Panc1 (cell line): ENCODE measurements at regions not wholly inside any gene's neighbourhood (a gene's known extent, or its start where the extent isn't known, plus 50 kb on each side); places are given as distances from the start of the nearest gene placed in this dataset.

Source experiments
- ATAC-seq: fragments of 200-7000 bp; cut with Tn5 transposase; 2 replicates; pipeline ENCODE4 v1.9.1; 2020; ENCODE audit warnings: mild to moderate bottlenecking, moderate library complexity
- BruUV-seq: library from RNA; stranded (reverse); fragments of 400-500 nt; replicated peaks from 2 replicates; lab custom pipeline; 2021; lab: Mats Ljungman, UMichigan
- CTCF ChIA-PET: fragments of 300-600 bp; sonication (Branson Sonifier 250); formaldehyde crosslinking; loops from one replicate; lab custom pipeline; 2022; ENCODE audit warnings: antibody characterized with exemption; lab: Charles Lee
- POLR2A ChIA-PET: fragments of 300-600 bp; sonication (Branson Sonifier 250); formaldehyde crosslinking; loops from one replicate; lab custom pipeline; 2022; ENCODE audit warnings: antibody characterized with exemption; lab: Charles Lee
- DNase-seq: peaks from one replicate; pipeline ENCODE4 v3.0.0-alpha.2; 2010; ENCODE audit warnings: low read depth, low spot score
- H3K27ac ChIP-seq: 2 replicates; pipeline ENCODE4 v1.5.1; 2011; ENCODE audit warnings: mild to moderate bottlenecking, low read length, inconsistent platforms
- H3K27me3 ChIP-seq: fragments of 200-500 bp; sonication (Bioruptor generic); 2 replicates; pipeline ENCODE4 v1.6.0; 2014; ENCODE audit warnings: low read length, inconsistent platforms; ENCODE audit not compliant: control insufficient read depth, insufficient read depth
- H3K36me3 ChIP-seq: fragments of 200-500 bp; sonication (Bioruptor generic); 2 replicates; pipeline ENCODE4 v1.5.1; 2014; ENCODE audit warnings: inconsistent platforms, mild to moderate bottlenecking, low read length, moderate library complexity; ENCODE audit not compliant: control insufficient read depth, insufficient read depth
- H3K4me1 ChIP-seq: 2 replicates; pipeline ENCODE4 v1.5.1; 2011; ENCODE audit warnings: inconsistent platforms, mild to moderate bottlenecking, low read length, moderate library complexity; ENCODE audit not compliant: control insufficient read depth, insufficient read depth
- H3K4me3 ChIP-seq, 2 experiments: 2 replicates each; pipeline ENCODE4 v1.5.1; 2011 to 2012; ENCODE audit warnings: low read depth in 2 of 2, low read length in 2 of 2, mild to moderate bottlenecking in 2 of 2, inconsistent platforms in 1 of 2, moderate library complexity in 1 of 2
- H3K9me3 ChIP-seq: fragments of 200-500 bp; sonication (Bioruptor generic); 2 replicates; pipeline ENCODE4 v1.5.1; 2014; ENCODE audit warnings: low read depth, mild to moderate bottlenecking, inconsistent platforms, low read length, moderate library complexity; ENCODE audit not compliant: control insufficient read depth, insufficient read depth
- CTCF ChIP-seq: fragments of 450-650 bp; IDR thresholded peaks from 2 replicates; pipeline ENCODE4 v1.5.1; 2017; ENCODE audit warnings: mild to moderate bottlenecking
- POLR2AphosphoS5 ChIP-seq: IDR thresholded peaks from 2 replicates; pipeline ENCODE4 v1.6.1; 2012; ENCODE audit warnings: mild to moderate bottlenecking, low read depth, low read length, moderate library complexity
- REST ChIP-seq, 2 experiments: IDR thresholded peaks; 2 replicates each; pipeline ENCODE4 v1.6.1; 2011 to 2012; ENCODE audit warnings: low read depth in 2 of 2, control low read depth in 1 of 2, low read length in 1 of 2, mild to moderate bottlenecking in 1 of 2, moderate library complexity in 1 of 2; ENCODE audit not compliant: insufficient read depth in 1 of 2
- SIN3A ChIP-seq: IDR thresholded peaks from 2 replicates; pipeline ENCODE4 v1.6.1; 2012; ENCODE audit warnings: low read depth, mild to moderate bottlenecking, low read length, moderate library complexity, borderline replicate concordance; ENCODE audit not compliant: insufficient read depth
- TCF7L2 ChIP-seq: IDR thresholded peaks from 2 replicates; pipeline ENCODE4 v1.6.1; 2011; ENCODE audit warnings: mild to moderate bottlenecking, low read depth, low read length, inconsistent platforms
- in situ Hi-C: cut with HindIII; loops from 2 replicates; pipeline ENCODE4 v1.10.0; 2016; ENCODE audit warnings: low sequenced_read_pairs, low pct_unique_long_range_greater_than_20kb
- intact Hi-C: fragments of 100-400 bp; cut with micrococcal nuclease; formaldehyde crosslinking; loops from one replicate; pipeline ENCODE4 v1.10.0; 2022; ENCODE audit not compliant: unreplicated experiment

- ChIA-PET CTCF (no interaction called here), POLR2A (no interaction called here)
- in situ Hi-C loops, result no loop called here
- no peaks in the 10 kb centered on the region for H3K36me3 ChIP-seq
- DNase-seq (no peak), ATAC-seq (no peak)
- no peak for TF ChIP-seq REST (IDR thresholded peaks at IDR 0.05; ENCODE audit: insufficient read depth in 1 of 2, low read depth in 2 of 2, low read length in 1 of 2)
- TF ChIP-seq TCF7L2, result no peak
- TF ChIP-seq SIN3A, result no peak
- TF ChIP-seq POLR2AphosphoS5, result no peak
- TF ChIP-seq CTCF, result no peak
- no TSS peak for BruUV-seq
- no peak overlapping the region for H3K27ac ChIP-seq
- intact Hi-C loops, result no loop called here
- H3K4me1 ChIP-seq, result no peaks in the 10 kb centered on the region
- H3K9me3 ChIP-seq, result no peaks in the 10 kb centered on the region
- no peaks in the 10 kb centered on the region for H3K27me3 ChIP-seq
- no peak overlapping the region for H3K4me3 ChIP-seq
Observed at GRCh38 chr9:109549386-109549785, 51.3 kb upstream of the PTPN3 start.

- H3K4me3 ChIP-seq, result no peak overlapping the region
- BruUV-seq, result no TSS peak
- intact Hi-C loops (no loop called here), in situ Hi-C loops (no loop called here)
- H3K36me3 ChIP-seq, result no peaks in the 10 kb centered on the region
- CTCF ChIA-PET, result no interaction called here
- H3K27ac ChIP-seq, result no peak overlapping the region
- no peaks in the 10 kb centered on the region for H3K27me3 ChIP-seq
- no peak for DNase-seq
- no peaks in the 10 kb centered on the region for H3K4me1 ChIP-seq
- POLR2A ChIA-PET, result no interaction called here
- ATAC-seq, result no peak
- no peaks in the 10 kb centered on the region for H3K9me3 ChIP-seq
- TF ChIP-seq CTCF (no peak), REST (IDR thresholded peaks at IDR 0.05; ENCODE audit: insufficient read depth in 1 of 2, low read depth in 2 of 2, low read length in 1 of 2) (no peak), POLR2AphosphoS5 (no peak), TCF7L2 (no peak), SIN3A (no peak)
Observed at GRCh38 chr9:109551651-109552050, 53.5 kb upstream of the PTPN3 start.
